ENCODE measurements at regions not wholly inside any gene's neighbourhood (a gene's known extent, or its start where the extent isn't known, plus 50 kb on each side); places are given as distances from the start of the nearest gene placed in this dataset.
"Not testable (repeated sequence)": the region's sequence is repeated elsewhere in the genome, so short reads cannot be mapped to it uniquely, and the experiment has no call there.

DNA sequence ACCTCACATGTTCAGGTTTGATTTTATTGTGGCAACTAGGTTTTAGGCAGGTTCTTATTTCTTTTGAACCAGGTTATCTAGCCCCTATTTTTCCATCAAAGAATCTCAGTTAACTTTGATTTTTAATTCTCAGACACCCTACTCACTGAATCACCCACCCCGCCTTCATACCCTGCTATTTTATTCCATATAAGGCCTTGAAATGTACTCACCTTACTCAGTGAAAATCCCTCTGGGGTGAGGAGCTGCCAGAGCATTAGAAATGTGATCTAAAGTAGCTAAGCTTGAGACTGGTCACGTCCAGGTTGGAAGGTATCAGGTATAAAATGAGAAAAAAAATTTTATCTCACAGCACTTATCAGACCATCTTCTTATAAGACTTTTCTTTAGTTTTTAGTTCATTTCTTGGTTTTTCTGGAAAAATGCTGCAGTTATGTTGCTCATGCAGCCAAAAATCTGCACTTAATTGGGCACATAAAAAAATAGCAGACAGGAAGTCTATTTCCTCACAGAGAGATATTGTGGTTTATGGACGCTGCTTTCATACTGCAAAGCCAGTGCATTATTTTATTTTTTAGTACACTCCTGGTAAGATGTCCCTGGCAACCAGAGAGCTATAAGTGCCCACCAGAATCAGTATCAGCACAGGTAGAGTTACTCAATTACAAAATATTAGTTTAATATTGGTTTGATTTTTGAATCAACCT, 101.5 kb upstream of the CCDC91 start:
- TF ChIP-seq, protein P1, sequence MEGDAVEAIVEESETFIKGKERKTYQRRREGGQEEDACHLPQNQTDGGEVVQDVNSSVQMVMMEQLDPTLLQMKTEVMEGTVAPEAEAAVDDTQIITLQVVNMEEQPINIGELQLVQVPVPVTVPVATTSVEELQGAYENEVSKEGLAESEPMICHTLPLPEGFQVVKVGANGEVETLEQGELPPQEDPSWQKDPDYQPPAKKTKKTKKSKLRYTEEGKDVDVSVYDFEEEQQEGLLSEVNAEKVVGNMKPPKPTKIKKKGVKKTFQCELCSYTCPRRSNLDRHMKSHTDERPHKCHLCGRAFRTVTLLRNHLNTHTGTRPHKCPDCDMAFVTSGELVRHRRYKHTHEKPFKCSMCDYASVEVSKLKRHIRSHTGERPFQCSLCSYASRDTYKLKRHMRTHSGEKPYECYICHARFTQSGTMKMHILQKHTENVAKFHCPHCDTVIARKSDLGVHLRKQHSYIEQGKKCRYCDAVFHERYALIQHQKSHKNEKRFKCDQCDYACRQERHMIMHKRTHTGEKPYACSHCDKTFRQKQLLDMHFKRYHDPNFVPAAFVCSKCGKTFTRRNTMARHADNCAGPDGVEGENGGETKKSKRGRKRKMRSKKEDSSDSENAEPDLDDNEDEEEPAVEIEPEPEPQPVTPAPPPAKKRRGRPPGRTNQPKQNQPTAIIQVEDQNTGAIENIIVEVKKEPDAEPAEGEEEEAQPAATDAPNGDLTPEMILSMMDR (IDR thresholded peaks at IDR 0.05; ENCODE audit: control extremely low read depth, extremely low read depth, low read depth, missing control alignments): no peak
- no peak for DNase-seq (ENCODE audit: extremely low spot score)
- ChIA-PET CTCF (interaction anchor here (1.0 kb wide), 1 partner anchor 107 kb away, joined by 3 read pairs; no protein-coding TSS in a partner anchor), POLR2A (no interaction called here)

DNA sequence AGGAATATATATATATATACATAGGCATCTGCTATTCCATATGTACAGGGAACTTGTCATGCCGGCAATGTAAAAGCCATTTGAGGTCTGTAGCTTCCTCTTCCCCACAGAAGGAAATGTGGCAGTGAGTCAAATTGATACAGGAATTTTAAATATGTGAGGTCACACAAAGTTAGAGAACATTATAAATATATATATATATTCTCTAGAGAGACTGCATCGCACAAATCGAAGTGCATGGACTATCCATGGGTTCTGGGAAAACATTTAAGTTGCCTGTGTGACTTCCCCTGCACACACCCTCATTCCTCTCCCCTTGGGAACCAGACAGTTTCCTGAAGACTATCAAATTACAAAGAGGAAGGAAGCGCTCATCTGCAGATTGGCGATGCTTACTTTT, 100.9 kb upstream of the CCDC91 start:
- ChIA-PET POLR2A (no interaction called here), CTCF (no interaction called here)
- no peak for DNase-seq (ENCODE audit: extremely low spot score)
- TF ChIP-seq, protein P1 (IDR thresholded peaks at IDR 0.05; ENCODE audit: control extremely low read depth, extremely low read depth, low read depth, missing control alignments): no peak

DNA sequence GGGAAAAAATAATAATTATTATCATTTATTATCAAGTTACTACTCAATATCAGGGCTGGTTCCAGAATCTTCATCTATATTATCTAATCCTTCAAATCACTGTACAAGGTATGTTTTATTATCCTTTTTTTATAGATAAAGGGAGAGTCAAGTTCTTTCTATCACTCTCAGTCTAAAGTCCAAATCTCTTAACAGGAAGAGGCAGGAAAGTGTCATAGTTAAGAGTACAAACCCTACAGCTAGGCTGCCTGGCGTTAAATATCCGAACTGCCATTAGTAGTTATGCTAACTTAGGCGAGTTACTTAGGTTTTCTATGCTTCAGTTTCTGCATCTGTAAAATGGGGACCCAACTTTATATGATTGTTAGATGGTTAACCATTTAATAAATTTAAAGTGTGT, 99.4 kb upstream of the CCDC91 start:
- CTCF ChIA-PET: interaction anchor here (1.1 kb wide), 1 partner anchor 17 kb away, joined by 3 read pairs; no protein-coding TSS in a partner anchor
- TF ChIP-seq, protein P1 (IDR thresholded peaks at IDR 0.05; ENCODE audit: control extremely low read depth, extremely low read depth, low read depth, missing control alignments): no peak

DNA sequence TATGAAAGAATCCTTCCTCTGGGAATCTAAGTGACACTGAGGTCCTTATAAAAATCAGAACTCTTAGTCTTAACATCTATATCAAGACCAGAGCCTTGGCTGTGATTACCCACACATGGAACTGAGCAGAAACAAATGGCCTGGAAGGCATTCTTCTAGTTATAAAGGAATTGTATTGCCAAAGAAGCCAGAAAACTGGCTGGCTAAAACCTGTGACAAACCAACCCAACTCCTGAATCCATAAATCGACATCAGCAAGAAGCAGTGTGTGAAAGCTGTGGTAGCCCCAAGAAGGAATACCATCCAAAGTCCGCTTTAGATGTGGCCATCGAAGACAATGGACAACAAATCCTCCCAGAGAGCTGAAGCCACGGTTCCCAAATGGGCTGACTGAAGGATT, 97.9 kb upstream of the CCDC91 start:
- TF ChIP-seq, protein P1 (IDR thresholded peaks at IDR 0.05; ENCODE audit: control extremely low read depth, extremely low read depth, low read depth, missing control alignments): no peak
- ChIA-PET CTCF (no interaction called here), POLR2A (no interaction called here)
- no peak for DNase-seq (ENCODE audit: extremely low spot score)

More for the DNA sequence above, 99.4 kb upstream of the CCDC91 start:
- POLR2A ChIA-PET: no interaction called here
- no peak for DNase-seq (ENCODE audit: extremely low spot score)

DNA sequence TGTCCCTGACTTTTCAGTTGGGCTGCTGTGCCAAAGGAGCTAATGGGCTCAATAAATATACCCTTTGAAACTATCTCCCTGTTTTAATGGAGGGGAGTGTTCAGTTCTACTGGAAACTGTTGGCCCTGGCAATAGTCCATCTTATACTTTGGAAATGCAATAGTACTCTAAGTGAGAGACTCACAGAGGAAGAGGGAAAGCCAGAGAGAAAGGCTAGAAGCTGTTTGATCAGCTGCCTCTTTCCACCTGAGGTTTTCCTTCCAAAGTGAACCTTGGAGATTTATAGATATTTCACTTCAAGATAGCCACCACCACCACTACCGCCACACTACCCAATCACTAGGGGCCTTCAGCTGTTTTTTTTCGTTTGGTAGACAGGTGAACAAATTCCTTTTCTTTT, 93.6 kb upstream of the CCDC91 start:
- ChIA-PET CTCF (interaction anchor here (1.0 kb wide), 1 partner anchor 10 kb away, joined by 4 read pairs; no protein-coding TSS in a partner anchor), POLR2A (no interaction called here)
- TF ChIP-seq, protein P1 (IDR thresholded peaks at IDR 0.05; ENCODE audit: control extremely low read depth, extremely low read depth, low read depth, missing control alignments): no peak
- no peak for DNase-seq (ENCODE audit: extremely low spot score)

DNA sequence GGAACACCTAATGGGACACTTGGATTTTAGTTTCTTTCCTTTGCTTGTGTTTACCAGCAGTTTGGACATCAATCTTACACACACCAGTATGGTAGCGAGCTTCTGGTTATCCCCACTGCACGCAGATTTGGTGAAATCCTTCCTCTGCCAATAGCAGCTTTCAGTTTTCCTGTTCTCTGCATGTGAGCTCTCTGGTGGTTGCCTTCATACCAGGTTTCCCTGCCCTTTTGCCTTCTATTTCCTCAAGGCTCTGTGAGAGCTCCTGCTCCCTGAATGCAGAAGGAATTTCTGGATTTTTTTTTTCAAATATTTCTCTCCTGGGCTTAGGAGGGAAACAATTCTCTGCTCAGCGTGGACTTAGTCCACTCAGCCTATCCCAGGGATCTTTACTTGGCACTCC, 93.0 kb upstream of the CCDC91 start:
- TF ChIP-seq, protein P1 (IDR thresholded peaks at IDR 0.05; ENCODE audit: control extremely low read depth, extremely low read depth, low read depth, missing control alignments): no peak
- ChIA-PET POLR2A (no interaction called here), CTCF (interaction anchor here (1.0 kb wide), 1 partner anchor 11 kb away, joined by 4 read pairs; no protein-coding TSS in a partner anchor)
- DNase-seq (ENCODE audit: extremely low spot score): no peak

DNA sequence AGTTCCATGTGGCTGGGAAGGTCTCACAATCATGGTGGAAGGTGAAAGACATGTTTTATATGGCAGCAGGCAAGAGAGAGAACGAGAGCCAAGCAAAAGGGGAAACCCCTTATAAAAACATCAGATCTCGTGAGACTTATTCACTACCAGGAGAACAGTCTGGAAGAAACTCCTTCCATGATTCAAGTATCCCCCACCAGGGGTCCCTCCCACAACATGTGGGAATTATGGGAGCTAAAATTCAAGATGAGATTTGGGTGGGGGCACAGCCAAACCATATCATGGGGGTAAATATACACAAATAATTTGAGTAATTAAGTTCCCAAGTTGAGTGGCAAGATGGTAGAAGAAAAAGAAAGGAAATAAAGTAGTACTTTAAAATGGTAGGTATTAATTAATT, 91.0 kb upstream of the CCDC91 start:
- CTCF ChIA-PET: interaction anchor here (1.0 kb wide), 1 partner anchor 366 kb away, joined by 4 read pairs; no protein-coding TSS in a partner anchor
- POLR2A ChIA-PET; DNase-seq (ENCODE audit: extremely low spot score): not testable (repeated sequence)
